A673 (cell line): ENCODE measurements at regions not wholly inside any gene's neighbourhood (a gene's known extent, or its start where the extent isn't known, plus 50 kb on each side); places are given as distances from the start of the nearest gene placed in this dataset.

Experiments used
- EZH2 ChIP-seq: fragments of 200-600 bp; sonication (generic); IDR thresholded peaks from 2 replicates; pipeline ENCODE4 v1.6.1; 2017; ENCODE audit warnings: borderline replicate concordance, low read depth, mild to moderate bottlenecking, mixed read lengths, antibody characterized with exemption, low read length; ENCODE audit not compliant: poor library complexity, severe bottlenecking
- TF ChIP-seq, protein P1 (sequence below): fragments of 300-800, 200-600 bp; sonication (generic); conservative IDR thresholded peaks from 2 replicates; pipeline ENCODE4 v1.5.1; 2017; ENCODE audit warnings: low read depth, mild to moderate bottlenecking, antibody characterized with exemption, low read length, moderate library complexity, mixed read lengths

DNA sequence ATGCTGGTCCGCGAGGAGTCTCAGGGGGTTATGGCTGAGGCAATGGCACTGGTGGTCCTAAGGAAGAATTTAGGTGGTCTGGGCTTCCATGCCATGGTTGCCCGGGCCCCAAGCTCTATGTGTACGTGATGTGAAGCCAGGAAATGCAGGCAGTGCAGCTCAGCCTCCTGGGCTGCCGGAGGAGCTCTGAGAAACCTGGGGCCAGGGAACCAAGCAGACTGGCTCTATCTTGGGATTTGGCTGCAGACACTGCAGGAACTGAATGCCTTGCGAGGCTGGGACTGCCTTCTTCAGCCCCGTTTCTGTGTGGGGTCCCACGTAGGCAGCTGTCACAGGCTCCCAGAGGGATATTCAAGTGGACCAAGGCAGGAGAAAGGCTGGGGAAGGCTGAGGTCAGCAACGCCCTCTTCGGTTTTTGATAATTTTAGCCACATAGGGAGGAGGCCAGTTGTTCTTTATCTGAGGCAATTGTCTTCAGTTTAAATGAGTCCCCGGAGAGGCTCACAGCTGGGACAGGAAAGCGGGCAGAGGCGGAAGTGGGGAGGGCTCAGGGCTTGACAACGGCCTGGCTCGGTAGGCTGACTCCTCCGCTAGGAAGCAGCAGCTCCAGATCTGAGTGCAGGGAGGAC, 77.7 kb downstream of the RHOB start:
- TF ChIP-seq, protein P1, sequence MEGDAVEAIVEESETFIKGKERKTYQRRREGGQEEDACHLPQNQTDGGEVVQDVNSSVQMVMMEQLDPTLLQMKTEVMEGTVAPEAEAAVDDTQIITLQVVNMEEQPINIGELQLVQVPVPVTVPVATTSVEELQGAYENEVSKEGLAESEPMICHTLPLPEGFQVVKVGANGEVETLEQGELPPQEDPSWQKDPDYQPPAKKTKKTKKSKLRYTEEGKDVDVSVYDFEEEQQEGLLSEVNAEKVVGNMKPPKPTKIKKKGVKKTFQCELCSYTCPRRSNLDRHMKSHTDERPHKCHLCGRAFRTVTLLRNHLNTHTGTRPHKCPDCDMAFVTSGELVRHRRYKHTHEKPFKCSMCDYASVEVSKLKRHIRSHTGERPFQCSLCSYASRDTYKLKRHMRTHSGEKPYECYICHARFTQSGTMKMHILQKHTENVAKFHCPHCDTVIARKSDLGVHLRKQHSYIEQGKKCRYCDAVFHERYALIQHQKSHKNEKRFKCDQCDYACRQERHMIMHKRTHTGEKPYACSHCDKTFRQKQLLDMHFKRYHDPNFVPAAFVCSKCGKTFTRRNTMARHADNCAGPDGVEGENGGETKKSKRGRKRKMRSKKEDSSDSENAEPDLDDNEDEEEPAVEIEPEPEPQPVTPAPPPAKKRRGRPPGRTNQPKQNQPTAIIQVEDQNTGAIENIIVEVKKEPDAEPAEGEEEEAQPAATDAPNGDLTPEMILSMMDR: no peak
- TF ChIP-seq EZH2: no peak
